ENCODE measurements at regions not wholly inside any gene's neighbourhood (a gene's known extent, or its start where the extent isn't known, plus 50 kb on each side); places are given as distances from the start of the nearest gene placed in this dataset.
"Not testable (repeated sequence)": the region's sequence is repeated elsewhere in the genome, so short reads cannot be mapped to it uniquely, and the experiment has no call there.

GRCh38 chr17:71176928-71177443 lies 943.8 kb upstream of the SOX9 start:
- no peak for DNase-seq

DNA sequence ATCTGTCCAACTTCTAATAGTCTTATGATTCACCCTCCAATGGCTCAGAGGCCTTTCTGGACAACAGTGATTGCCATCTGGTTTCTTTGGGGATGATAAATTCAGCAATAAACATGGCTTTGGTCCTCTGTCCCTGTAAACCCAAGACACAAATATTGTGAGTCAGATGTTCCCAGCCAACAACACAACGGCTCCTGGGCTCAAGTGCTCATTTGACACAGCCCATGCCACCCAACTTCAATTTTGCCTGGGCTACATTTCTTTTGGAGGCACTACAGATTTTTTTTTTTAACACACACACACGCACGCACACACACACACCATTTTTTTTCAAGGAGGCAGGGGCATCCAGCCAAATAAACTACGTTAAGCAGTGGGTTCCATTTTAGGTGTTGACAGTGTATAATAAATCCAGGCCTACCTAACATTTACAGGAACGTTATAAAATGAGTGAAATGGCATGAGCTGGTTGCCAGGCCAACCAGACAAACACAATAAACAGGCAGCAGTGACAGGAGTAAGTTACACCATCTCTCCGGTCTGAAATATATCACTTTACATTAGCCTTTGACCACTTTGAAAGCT lies 939.9 kb upstream of the SOX9 start:
- DNase-seq = peak; percentile 26

GRCh38 chr17:71183066-71183660 lies 937.7 kb upstream of the SOX9 start:
- DNase-seq = no peak

GRCh38 chr17:71184716-71185115 lies 936.1 kb upstream of the SOX9 start:
- no peak for DNase-seq

DNA sequence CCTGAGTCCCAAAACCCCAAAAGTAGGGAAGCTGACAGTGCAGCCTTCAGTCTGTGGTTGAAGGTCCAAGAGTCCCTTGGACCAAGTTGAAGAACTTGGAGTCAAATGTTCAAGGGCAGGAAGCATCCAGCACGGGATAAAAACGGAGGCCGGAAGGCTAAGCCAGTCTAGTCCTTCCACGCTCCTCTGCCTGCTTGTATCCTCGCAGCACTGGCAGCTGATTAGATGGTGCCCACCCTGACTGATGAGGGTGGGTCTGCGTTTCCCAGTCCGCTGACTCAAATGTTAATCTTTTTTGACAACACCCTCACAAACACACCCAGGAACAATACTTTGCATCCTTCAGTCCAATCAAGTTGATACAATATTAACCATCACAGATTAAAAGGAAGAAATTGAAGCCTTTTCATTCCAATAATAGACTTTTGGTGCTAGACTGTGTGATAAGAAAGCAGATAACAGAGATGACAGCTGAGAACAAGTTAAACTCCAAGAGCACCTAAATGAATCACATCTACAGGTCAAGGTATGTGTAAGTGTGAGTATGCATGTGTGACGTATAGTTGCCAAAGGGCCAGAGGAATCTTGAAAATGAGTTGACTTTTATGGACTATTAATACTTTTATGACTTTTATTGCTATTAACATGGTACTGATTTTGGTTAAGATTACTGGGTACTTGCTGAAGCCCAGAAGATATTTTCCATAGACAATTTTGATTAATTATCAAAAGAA lies 933.5 kb upstream of the SOX9 start:
- DNase-seq = no peak

- DNase-seq = no peak
These were observed 931.9 kb upstream of the SOX9 start for GRCh38 chr17:71188811-71189492.

GRCh38 chr17:71189493-71189831 lies 931.4 kb upstream of the SOX9 start:
- DNase-seq = no peak

- DNase-seq = no peak
These were observed 928.7 kb upstream of the SOX9 start for GRCh38 chr17:71192039-71192555.

DNA sequence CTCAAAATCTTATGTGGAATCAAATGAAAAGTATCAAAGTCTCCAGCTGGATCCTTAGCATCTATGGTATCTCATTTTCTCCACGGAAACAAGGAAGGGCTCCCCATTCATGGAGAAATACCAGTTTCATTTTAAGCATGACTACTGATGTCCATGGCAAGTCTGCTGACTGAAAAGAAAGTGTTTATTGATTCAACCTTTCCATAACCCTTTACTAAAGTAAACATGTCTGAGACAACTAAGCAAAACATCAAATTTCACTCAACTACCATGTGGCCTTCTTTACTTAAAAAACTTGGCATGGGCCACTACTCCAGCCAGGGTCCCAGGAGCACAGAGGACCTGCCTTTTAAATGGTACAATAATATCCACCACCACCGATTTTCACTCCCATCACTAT lies 928.0 kb upstream of the SOX9 start:
- no peak for DNase-seq

DNA sequence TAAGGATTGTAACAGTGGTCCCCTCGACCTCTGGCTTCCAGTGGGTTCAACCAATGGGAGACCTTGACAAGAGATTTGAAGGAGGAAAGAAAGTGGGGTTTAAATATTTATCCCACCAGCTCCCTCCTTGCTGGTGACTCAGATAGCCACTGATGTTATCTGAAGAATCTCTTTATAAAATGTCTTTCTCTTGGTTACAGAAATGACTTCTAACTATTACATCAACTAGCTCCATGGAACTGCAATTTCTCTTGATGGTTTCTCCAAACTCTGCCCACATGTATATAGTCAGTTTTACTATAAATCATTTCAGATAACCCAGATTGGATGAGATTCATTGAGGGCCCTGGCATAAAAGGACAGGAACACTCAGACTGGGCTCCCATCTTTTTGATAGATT lies 920.2 kb upstream of the SOX9 start:
- DNase-seq = no peak

- DNase-seq = no peak
These were observed 919.2 kb upstream of the SOX9 start for GRCh38 chr17:71201639-71202038.

- DNase-seq = no peak
These were observed 918.4 kb upstream of the SOX9 start for GRCh38 chr17:71202449-71202848.

- DNase-seq = no peak
These were observed 916.9 kb upstream of the SOX9 start for GRCh38 chr17:71203953-71204352.

DNA sequence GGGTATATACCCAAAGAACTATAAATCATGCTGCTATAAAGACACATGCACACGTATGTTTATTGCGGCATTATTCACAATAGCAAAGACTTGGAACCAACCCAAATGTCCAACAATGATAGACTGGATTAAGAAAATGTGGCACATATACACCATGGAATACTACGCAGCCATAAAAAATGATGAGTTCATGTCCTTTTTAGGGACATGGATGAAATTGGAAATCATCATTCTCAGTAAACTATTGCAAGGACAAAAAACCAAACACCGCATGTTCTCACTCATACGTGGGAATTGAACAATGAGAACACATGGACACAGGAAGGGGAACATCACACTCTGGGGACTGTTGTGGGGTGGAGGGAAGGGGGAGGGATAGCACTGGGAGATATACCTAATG lies 914.9 kb upstream of the SOX9 start:
- DNase-seq = not testable (repeated sequence)

DNA sequence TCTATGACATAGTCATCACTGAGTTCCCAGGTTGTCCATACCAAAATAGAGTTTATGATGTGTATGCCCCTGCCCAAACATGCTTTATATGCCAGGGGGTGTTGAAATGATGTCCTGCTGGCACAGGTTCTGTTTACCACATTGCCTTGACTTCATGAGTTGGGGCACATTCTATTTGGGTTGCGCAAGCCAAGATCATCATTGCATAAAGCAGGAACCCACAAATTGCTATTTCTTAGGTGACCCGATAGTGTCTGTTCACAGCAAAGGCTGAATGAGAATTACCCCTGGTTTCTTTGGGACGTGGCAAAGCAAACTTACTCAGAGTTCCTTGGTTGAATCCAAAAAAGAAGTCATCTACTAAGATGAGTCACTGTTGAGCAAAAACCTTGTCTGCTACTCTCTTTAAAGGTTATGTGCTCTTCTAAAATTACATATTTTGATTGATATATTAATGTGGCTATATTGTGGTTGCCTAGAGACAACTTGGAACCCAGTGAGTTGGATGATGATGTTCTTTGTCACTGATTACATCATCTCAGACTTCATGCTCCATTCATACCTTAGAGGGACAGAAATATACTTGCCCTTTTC lies 912.6 kb upstream of the SOX9 start:
- no peak for DNase-seq

DNA sequence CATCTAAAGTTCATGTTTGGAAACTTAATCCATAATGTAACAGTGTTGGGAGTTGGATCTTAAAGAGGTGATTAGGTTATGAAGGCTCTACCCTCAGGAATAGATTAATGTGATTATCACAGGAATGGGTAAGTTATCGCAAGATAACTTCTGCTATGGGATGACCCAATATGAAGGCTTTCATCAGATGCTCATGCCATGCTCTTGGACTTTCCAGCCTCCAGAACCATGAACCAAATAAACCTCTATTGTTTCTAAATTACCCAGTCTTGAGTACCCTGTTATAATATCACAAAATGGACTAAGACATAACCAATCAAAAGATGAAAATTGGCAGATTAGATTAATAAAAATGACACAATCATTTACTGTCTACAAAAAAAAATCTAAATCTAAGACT lies 906.9 kb upstream of the SOX9 start:
- no peak for DNase-seq

DNA sequence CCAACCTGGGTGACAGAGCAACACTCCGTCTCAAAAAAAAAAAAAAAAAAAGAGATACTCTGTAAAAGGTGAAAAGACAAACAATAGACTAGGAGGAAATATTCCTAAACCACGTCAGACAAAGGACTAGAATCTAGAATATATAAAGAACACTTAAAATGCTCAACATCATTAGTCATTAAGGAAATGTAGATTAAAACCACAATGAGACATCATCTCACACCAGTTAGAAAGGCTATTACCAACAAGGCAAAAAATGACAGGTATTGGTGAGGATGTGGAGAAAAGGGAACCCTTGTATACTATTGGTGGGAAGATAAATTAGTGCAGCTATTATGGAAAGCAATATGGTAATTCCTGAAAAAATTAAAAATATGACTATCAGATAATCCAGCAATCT lies 903.1 kb upstream of the SOX9 start:
- DNase-seq = no peak

DNA sequence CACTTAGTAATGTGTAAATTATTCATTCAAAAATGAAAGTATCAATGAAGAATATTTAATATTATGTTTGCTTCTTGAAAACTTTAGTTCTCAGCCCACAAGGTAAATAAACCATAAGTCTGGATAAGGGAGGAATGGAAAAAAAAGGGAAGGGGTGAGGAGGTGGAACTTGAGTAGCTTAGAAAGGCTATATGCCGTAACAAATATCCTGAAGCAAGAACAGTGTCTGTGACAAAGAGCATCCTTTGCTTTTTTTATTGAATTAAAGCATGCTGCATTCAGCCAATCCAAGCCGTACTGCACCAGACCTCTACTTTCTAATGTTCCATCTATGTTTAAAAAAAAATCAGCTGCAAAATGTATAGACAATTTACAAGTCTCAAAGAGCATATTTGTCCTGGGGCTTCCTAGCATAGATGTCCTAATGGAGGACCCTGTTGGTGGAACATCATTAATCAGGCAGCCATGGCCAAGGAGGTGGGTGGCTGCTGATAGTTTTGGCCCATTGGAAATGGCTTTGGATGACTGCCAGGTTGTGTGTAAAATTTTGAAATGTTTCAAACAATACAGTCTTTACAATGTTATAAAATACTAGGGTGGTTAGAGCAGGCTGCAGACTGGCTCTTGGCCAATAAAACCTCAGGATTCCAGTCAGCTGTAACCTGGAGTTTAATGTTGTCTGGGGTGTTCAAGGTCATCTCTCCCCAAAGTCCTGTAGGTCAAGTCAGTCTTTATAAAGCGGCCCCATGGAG lies 895.8 kb upstream of the SOX9 start:
- DNase-seq = peak; percentile 17

GRCh38 chr17:71227841-71228240 lies 893.0 kb upstream of the SOX9 start:
- DNase-seq = no peak

DNA sequence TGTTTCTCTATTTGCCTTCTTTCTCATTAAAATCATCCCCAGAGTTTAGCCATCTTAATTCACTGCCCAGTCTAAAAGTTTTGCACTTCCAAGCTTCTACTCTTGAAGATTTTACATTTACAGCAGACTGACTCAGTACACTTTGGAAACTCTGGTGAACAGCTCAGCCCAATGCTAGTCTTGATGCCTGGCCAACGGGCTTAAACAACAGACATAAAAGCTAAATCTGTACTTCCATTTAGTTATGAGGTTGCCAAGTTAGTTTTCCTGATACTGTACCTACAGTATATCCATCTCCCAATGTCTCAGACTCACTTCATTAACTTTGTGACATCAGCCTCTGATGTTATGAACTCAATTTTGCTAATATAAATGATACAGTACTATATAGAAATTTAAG lies 891.8 kb upstream of the SOX9 start:
- DNase-seq = no peak

DNA sequence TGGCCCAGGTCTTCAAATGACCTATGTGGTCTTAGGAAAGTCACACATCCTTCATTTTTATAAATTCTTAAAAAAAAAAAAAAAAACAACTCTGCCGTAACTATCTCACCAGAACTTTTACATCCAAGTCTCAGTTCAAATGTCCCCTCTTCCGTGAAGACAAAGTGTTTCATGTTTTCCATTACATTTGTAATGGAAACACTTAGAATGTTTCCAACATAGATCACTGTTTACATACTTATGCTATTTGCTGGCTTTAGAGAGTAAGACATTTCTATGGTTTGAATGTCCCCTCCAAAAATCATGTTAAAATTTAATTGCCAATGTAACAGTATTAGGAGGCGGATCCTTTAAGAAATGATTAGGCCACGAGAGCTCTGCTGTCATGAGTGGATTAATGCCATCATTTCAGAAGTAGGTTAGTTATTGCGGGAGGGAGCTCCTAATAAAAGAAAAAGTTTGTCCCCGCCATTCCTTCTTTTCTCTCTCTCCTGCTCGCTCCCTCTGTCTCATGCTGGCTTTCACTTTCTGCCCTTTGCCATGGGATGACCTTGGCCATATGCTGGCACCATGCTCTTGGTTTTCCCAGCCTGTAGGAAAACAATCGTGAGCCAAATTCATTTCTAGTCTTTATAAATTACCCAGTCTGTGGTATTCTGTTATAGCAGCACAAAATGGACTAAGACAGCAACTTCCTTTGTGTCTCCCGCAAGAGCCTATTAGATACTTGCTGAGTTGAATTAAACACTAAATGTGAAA lies 887.8 kb upstream of the SOX9 start:
- no peak for DNase-seq

DNA sequence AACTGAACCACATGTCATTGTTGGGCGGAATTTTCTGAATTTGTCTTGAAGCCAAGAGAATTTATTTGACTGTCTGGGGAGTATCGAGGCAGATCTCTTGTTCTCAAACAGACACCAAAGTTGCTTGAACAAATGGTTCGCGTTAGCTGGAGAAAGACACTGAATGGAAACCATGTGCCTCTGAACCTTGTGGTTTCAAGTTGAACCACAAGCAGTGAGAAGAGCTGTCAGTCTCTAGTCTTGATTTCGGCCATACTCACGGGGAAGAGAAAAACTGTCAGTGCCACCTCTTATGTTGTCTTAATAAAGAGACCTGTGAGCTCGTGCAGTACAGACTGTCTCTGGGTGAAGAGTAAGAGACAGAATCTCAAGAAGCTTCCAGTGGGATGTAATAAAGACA lies 886.5 kb upstream of the SOX9 start:
- no peak for DNase-seq
